Endothelial cell of umbilical vein (primary cell): ENCODE measurements at regions not wholly inside any gene's neighbourhood (a gene's known extent, or its start where the extent isn't known, plus 50 kb on each side); places are given as distances from the start of the nearest gene placed in this dataset.

Source experiments
- BruUV-seq: library from RNA; stranded (reverse); fragments of 400-500 nt; replicated peaks from 2 replicates; lab custom pipeline; 2021; lab: Mats Ljungman, UMichigan
- CTCF ChIA-PET: fragments of 300-600, 350-600 bp; sonication (Branson Sonifier 250); formaldehyde crosslinking; loops from one replicate; lab custom pipeline; 2021; ENCODE audit warnings: antibody characterized with exemption, inconsistent platforms; lab: Charles Lee
- POLR2A ChIA-PET: fragments of 300-600, 350-600 bp; sonication (Branson Sonifier 250); formaldehyde crosslinking; loops from one replicate; lab custom pipeline; 2021; ENCODE audit warnings: antibody characterized with exemption, inconsistent platforms; lab: Charles Lee
- DNase-seq: peaks from one replicate; pipeline ENCODE4 v3.0.0-alpha.2; 2011; ENCODE audit warnings: low read depth, low spot score
- FAIRE-seq: peaks from 2 replicates; lab custom pipeline; 2011; peaks lifted over from hg19 to GRCh38; lab: Jason Lieb, UNC
- H2AFZ ChIP-seq: 2 replicates; pipeline ENCODE4 v1.6.0; 2012; ENCODE audit warnings: low read depth, low read length, control low read depth, inconsistent platforms
- H3K27ac ChIP-seq: 2 replicates; pipeline ENCODE4 v1.5.1; 2011; ENCODE audit warnings: low read depth, mild to moderate bottlenecking, control low read depth, low read length, moderate library complexity; ENCODE audit not compliant: insufficient read depth
- H3K27me3 ChIP-seq, 2 experiments: 2 replicates each; pipeline versions ENCODE4 v1.6.0 to v1.6.1; 2011; ENCODE audit warnings: low read length in 2 of 2, mixed read lengths in 1 of 2; ENCODE audit not compliant: control insufficient read depth in 2 of 2, insufficient read depth in 2 of 2
- H3K36me3 ChIP-seq, 2 experiments: 2 replicates in 1 of 2; 3 replicates in 1 of 2; pipeline ENCODE4 v1.5.1; 2011; ENCODE audit warnings: low read length in 2 of 2, mild to moderate bottlenecking in 1 of 2, moderate library complexity in 1 of 2; ENCODE audit not compliant: control insufficient read depth in 2 of 2, insufficient read depth in 2 of 2; ENCODE audit errors: extremely low read depth in 1 of 2
- H3K4me1 ChIP-seq: 3 replicates; pipeline ENCODE4 v1.5.1; 2011; ENCODE audit warnings: mild to moderate bottlenecking, low read length; ENCODE audit not compliant: control insufficient read depth, insufficient read depth; ENCODE audit errors: extremely low read depth
- H3K4me2 ChIP-seq: 2 replicates; pipeline ENCODE4 v1.6.1; 2011; ENCODE audit warnings: low read length, control low read depth, mixed read lengths; ENCODE audit not compliant: insufficient read depth
- H3K4me3 ChIP-seq, 3 experiments: fragments of 200-600 bp in 1 of 3; sonication (generic), shearing (Covaris generic) in 1 of 3; replicated peaks in 1 of 3; 2 replicates each; pipeline ENCODE4 v1.5.1; 2011 to 2016; ENCODE audit warnings: control low read depth in 3 of 3, low read length in 3 of 3, mild to moderate bottlenecking in 2 of 3, inconsistent platforms in 1 of 3, low read depth in 1 of 3, moderate library complexity in 1 of 3; ENCODE audit not compliant: insufficient read depth in 1 of 3
- H3K79me2 ChIP-seq: 2 replicates; pipeline ENCODE4 v1.6.0; 2012; ENCODE audit warnings: low read length, inconsistent platforms; ENCODE audit not compliant: control insufficient read depth, insufficient read depth
- H3K9ac ChIP-seq: replicated peaks from 2 replicates; pipeline ENCODE3; 2011; ENCODE audit warnings: low read length, control low read depth; ENCODE audit not compliant: insufficient read depth; ENCODE audit errors: extremely low read depth
- H3K9me1 ChIP-seq: replicated peaks from 3 replicates; pipeline ENCODE4 v1.6.0; 2011; ENCODE audit warnings: mild to moderate bottlenecking, low read length; ENCODE audit not compliant: control insufficient read depth, insufficient read depth; ENCODE audit errors: extremely low read depth
- H3K9me3 ChIP-seq: replicated peaks from 2 replicates; pipeline ENCODE4 v1.5.1; 2012; ENCODE audit warnings: low read length, inconsistent platforms; ENCODE audit not compliant: control insufficient read depth, insufficient read depth
- H4K20me1 ChIP-seq: replicated peaks from 2 replicates; pipeline ENCODE3; 2011; ENCODE audit warnings: mild to moderate bottlenecking, low read length; ENCODE audit not compliant: control insufficient read depth, insufficient read depth; ENCODE audit errors: extremely low read depth
- EZH2 ChIP-seq: IDR thresholded peaks from 2 replicates; pipeline ENCODE4 v1.6.1; 2012; ENCODE audit warnings: borderline replicate concordance, low read depth, mild to moderate bottlenecking, moderate library complexity, low read length, inconsistent platforms; ENCODE audit not compliant: severe bottlenecking
- FOS ChIP-seq: IDR thresholded peaks from 2 replicates; pipeline ENCODE4 v1.6.1; 2011; ENCODE audit warnings: mild to moderate bottlenecking, low read length, moderate library complexity, borderline replicate concordance; ENCODE audit not compliant: insufficient read depth
- GATA2 ChIP-seq: IDR thresholded peaks from 2 replicates; pipeline ENCODE4 v1.7.0; 2011; ENCODE audit warnings: low read depth, mild to moderate bottlenecking, moderate library complexity, mixed read lengths, low read length; ENCODE audit not compliant: insufficient read length, insufficient read depth
- JUN ChIP-seq: IDR thresholded peaks from 2 replicates; pipeline ENCODE4 v1.6.1; 2011; ENCODE audit warnings: borderline replicate concordance, low read depth; ENCODE audit not compliant: insufficient read length, insufficient read depth
- MYC ChIP-seq: IDR thresholded peaks from one replicate; pipeline ENCODE4 v1.6.1; 2011; ENCODE audit warnings: mild to moderate bottlenecking, low read depth, low read length
- POLR2A ChIP-seq: IDR thresholded peaks from 2 replicates; pipeline ENCODE4 v1.6.1; 2012; ENCODE audit warnings: low read depth, mild to moderate bottlenecking, control low read depth, low read length
- POLR2AphosphoS5 ChIP-seq: IDR thresholded peaks from 2 replicates; pipeline ENCODE4 v1.6.1; 2012; ENCODE audit warnings: low read depth, mild to moderate bottlenecking, control low read depth, low read length, moderate library complexity; ENCODE audit not compliant: insufficient read depth
- dilution Hi-C: fragments of 300-500 bp; cut with MboI; formaldehyde crosslinking; loops from one replicate; pipeline ENCODE4 v1.15.0; 2019; ENCODE audit warnings: low sequenced_read_pairs; ENCODE audit not compliant: extremely low pct_ligation_motif_present
- intact Hi-C: fragments of 100-400 bp; cut with micrococcal nuclease; formaldehyde crosslinking; loops from one replicate; pipeline ENCODE4 v1.10.0; 2022
- TF ChIP-seq, protein P1 (sequence below), 2 donors: IDR thresholded peaks; 1 replicate in 1 of 2; 2 replicates in 1 of 2; pipeline ENCODE4 v1.5.1; 2011; ENCODE audit warnings: low read length in 2 of 2, mild to moderate bottlenecking in 2 of 2, moderate library complexity in 2 of 2, control low read depth in 1 of 2, inconsistent platforms in 1 of 2, low read depth in 1 of 2; ENCODE audit not compliant: insufficient read depth in 1 of 2; ENCODE audit errors: extremely low read depth in 1 of 2
- TF ChIP-seq, protein P2 (sequence below): IDR thresholded peaks from 2 replicates; pipeline ENCODE4 v1.6.1; 2011; ENCODE audit not compliant: insufficient read depth, insufficient read length

DNA sequence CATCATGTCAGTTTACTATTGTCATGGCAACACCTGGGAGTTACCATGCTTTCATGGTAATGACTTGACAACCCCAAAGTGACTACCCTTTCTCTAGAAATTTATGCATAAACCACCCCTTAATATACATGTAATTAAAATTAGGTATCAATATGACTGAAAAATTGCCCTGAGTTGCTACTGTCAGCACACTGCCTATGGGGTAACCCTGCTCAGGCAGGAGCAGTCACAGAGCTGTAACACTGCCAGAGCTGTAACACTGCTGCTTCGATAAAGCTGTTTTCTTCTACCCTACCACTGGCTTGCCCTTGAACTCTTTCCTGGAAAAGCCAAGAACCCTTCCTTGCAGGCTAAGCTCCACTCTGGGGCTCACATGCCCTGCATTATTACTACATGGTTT is 95.5 kb upstream of the SYT4 start:
- Histone ChIP-seq H2AFZ (no peak overlapping the region), H3K79me2 (no peaks in the 10 kb centered on the region), H3K27me3 (no peaks in the 10 kb centered on the region), H3K4me3 (no peak overlapping the region), H3K9me3 (no peaks in the 10 kb centered on the region), H3K4me2 (no peak overlapping the region), H3K9ac (no peak overlapping the region), H3K9me1 (no peaks in the 10 kb centered on the region), H3K4me1 (no peaks in the 10 kb centered on the region), H3K36me3 (no peaks in the 10 kb centered on the region), H3K27ac (no peak overlapping the region), H4K20me1 (no peaks in the 10 kb centered on the region)
- CTCF ChIA-PET, result no interaction called here
- FAIRE-seq, result no peak
- POLR2A ChIA-PET, result no interaction called here
- intact Hi-C loops (no loop called here), dilution Hi-C loops (no loop called here)
- no peak for DNase-seq
- no peak for TF ChIP-seq POLR2AphosphoS5
- TF ChIP-seq, protein P1, sequence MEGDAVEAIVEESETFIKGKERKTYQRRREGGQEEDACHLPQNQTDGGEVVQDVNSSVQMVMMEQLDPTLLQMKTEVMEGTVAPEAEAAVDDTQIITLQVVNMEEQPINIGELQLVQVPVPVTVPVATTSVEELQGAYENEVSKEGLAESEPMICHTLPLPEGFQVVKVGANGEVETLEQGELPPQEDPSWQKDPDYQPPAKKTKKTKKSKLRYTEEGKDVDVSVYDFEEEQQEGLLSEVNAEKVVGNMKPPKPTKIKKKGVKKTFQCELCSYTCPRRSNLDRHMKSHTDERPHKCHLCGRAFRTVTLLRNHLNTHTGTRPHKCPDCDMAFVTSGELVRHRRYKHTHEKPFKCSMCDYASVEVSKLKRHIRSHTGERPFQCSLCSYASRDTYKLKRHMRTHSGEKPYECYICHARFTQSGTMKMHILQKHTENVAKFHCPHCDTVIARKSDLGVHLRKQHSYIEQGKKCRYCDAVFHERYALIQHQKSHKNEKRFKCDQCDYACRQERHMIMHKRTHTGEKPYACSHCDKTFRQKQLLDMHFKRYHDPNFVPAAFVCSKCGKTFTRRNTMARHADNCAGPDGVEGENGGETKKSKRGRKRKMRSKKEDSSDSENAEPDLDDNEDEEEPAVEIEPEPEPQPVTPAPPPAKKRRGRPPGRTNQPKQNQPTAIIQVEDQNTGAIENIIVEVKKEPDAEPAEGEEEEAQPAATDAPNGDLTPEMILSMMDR (IDR thresholded peaks at IDR 0.05; ENCODE audit: extremely low read depth in 1 of 2, insufficient read depth in 1 of 2, low read depth in 1 of 2, low read length in 2 of 2), result no peak
- TF ChIP-seq POLR2A, result no peak
- TF ChIP-seq, protein P2, sequence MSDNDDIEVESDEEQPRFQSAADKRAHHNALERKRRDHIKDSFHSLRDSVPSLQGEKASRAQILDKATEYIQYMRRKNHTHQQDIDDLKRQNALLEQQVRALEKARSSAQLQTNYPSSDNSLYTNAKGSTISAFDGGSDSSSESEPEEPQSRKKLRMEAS, result no peak
- TF ChIP-seq EZH2, result no peak
- no peak for TF ChIP-seq FOS
- TF ChIP-seq JUN, result no peak
- no peak for TF ChIP-seq MYC
- no peak for TF ChIP-seq GATA2
- BruUV-seq, result no TSS peak
